ENCODE measurements at regions not wholly inside any gene's neighbourhood (a gene's known extent, or its start where the extent isn't known, plus 50 kb on each side); places are given as distances from the start of the nearest gene placed in this dataset.
A peak's percentile ranks its signal among the peaks of the same experiment; 100 is the strongest.
"Not testable (repeated sequence)": the region's sequence is repeated elsewhere in the genome, so short reads cannot be mapped to it uniquely, and the experiment has no call there.

DNA sequence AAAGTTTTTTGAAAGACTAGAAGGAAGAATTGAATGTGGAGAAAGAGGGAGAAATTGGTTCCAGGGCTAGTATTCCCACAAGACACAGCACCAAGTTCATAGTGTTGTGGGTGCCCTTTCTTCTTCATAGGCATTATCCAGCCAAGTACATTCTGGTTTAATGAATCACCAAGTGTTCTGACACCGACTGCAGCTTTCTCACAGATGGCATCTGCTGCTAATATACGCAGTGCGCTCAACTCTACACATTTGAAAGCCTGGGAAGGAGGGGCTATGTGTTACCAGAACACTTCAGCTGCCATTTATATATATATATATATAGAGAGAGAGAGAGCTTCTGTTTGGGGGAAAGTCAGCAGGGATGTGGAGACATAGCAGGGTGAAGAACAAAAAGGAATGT is 1168.4 kb downstream of the GATA3 start:
- DNase-seq (ENCODE audit: low read depth in 2 of 3, low spot score in 2 of 3): no peak

DNA sequence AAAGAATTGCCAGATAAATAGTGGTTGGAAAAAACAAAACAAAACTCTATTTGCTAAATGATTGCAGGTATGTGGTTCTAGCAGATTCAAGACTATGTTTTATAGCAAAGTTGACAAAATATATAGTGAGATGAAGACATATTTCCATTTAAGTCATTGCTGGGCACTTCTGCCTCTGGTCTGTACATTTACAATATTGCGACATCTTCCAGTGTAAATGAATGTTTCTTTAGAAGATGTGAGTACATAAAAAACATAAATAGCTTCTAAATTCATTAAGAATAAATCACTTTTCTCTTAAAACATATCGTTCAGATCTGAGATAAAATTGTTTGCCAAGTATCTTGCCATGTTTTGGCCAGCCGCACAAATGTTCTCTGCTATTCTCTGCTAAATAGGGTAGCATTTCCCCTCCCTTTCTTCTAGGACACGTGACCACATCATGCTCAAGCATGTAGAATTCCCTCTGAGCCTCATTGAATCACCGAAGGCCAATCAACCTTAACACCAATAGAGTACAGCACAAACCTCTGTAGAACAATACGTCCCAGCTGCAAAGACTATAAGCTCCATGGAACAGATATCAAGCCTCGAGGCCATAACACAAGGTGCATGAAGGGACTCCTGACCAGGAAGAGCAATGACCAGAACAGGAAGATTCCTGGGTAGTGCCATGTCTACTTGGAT is 1173.3 kb downstream of the GATA3 start:
- no peak for DNase-seq (ENCODE audit: low read depth in 2 of 3, low spot score in 2 of 3)

DNA sequence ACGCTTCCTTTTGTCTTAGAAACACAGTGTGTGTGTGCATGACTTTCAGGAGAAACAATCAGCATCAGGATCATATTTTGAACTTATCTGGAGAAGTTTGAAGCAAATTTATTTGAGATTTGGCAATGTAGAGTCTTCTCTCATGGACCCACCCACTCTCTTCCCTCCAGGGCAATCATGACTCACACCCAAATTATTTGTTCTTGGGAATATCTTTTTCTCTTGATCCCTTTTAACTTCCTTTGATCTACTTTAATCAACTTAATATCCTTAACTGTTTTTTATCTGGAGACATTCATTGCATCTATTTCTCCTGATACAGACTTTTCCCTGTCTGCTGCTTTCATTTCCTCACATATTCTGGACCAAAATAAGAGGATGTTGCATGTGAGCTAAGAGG is 1174.3 kb downstream of the GATA3 start:
- DNase-seq (ENCODE audit: low read depth in 2 of 3, low spot score in 2 of 3): no peak

DNA sequence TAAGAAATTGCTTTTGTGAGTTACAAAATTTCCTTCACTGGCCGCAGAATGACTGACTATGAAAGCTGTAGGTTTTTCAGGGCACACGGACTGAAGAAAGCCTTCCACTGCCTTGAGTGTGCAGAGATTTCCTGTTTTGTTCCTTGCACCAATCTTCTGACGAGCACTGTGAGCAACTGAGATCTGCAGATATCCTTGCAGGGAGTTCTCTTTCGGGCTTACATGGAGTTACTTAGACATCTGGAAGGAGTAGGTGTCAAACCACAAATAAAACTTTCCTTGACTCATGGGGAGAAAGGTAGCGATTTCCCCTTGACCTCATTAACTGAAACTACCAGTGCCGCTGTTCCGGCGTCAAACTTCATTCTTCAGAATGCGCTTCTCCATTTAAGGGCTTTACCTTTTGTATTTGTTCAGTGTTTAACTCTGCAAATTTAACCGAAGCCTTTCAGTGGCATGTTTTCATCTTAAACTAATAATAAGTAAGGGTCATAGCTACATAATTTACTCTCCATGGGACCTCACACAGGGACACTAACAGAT is 1175.3 kb downstream of the GATA3 start:
- no peak for DNase-seq (ENCODE audit: low read depth in 2 of 3, low spot score in 2 of 3)

DNA sequence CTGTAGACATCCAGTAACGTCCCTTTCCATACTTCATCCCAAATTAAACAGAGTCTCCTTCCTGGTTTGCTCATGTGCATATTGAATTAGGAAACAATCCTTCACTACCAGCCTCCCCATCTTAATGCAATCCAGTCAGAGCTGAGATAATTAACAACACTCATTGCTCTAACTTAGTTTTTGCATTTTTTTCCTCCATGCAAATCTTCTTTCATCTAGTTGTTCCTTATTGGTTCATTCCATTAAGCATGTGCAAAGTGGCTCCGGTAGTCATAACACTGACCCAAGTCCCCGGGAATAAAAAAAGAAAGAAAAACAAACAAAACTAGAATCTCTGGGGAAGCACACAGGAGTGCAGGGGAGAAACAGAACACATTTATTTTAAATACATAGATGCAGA is 1176.1 kb downstream of the GATA3 start:
- no peak for DNase-seq (ENCODE audit: low read depth in 2 of 3, low spot score in 2 of 3)

DNA sequence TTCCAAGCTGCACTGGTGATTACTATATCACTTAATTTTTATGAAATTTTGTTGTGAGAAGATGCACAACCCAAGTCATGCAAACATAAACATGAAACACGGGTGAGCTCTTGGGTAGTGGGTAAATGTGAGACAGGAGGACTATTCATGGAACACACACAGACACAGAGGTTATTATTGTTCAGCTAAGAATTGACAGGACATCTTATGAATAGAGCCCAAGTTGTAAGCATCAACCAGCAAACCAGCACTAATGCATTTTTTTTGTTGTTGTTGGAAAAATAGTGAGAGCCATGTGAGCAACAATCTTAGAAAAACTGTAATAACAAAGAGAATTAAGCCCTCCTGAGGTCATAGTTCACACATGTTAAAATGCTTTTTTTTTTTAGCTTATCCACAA is 1179.7 kb downstream of the GATA3 start:
- DNase-seq (ENCODE audit: low read depth in 2 of 3, low spot score in 2 of 3): no peak

DNA sequence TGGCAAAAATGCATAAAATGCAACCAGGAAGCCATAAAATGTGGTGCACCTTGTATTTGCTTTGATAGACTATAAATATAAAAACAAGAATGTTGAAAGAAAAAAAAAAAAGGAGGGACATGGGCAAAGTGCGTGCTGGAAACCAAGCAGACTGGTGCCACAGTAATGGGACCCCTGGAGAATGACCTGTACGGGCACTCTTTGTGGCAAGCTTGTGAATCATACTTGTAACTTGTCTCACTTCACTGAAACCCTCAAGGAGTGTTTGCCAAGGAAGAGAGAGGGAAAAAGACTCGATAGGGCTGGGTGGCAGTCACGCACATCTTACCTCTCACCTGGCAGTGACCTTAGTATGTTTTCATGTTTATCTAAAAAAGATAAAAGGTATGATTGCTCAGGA is 1183.6 kb downstream of the GATA3 start:
- DNase-seq (ENCODE audit: low read depth in 2 of 3, low spot score in 2 of 3): no peak

DNA sequence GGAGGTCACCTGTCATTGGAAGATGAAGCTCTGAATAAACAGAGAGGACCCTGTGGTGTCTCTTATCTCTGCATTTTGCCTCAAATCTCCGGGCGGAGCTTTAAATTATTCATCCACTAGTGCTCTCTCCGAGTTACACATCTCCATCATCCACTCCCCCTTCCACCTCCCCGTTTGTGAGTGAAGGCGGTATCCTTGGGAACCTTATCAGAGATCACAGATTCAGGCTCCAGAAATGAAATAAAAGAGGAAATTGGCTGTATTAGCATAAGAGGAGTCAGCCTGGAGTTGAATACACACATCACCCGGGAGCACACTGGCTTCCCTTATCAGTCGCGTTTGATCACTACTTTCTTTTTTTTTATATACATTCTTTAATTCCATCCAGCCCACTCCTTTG is 1184.8 kb downstream of the GATA3 start:
- peak in 1 of 3 donors; percentile 53 for DNase-seq (ENCODE audit: low read depth in 2 of 3, low spot score in 2 of 3)

DNA sequence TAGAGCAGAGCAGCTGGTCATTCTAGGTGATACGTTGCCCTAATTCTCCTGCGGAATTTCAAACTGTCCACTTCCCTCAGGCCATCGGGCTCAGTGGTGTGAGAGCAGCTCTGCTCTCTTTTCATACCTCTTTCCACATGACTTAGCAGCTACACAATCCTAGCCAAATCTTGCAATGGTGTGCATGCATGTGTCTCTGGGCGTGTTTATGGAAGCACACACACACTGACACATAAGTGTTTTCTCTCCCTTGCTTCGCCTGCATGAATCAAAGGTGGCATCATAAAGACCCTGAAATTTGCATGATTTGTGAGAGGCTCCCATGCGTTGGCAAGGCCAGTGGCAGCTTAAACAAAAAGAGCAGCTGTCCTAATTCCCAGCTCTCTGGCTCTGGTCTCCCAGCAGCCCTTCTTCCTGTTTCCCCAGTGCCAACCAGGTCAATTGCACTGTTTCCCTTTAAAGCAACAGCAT is 1189.5 kb downstream of the GATA3 start:
- no peak for DNase-seq (ENCODE audit: low read depth in 2 of 3, low spot score in 2 of 3)

DNA sequence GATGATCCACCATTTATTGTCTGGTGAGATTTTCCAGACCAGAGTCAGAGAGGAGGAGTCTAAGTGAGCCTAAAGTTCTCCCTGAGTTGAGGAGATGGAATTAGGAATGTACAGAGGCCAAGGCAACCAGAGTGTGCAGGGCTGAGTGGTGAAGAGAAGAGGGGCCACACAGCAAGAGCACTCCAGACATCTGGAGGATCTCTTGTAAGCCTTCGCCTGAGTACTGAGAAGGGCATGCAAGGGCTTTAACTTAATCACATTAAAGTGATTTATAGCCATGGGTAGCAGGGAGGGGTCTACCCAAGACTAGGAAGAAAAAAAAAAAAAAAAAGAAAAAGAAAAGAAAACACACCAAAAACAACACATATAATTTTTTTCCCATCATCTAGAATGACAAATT is 1190.4 kb downstream of the GATA3 start:
- DNase-seq (ENCODE audit: low read depth in 2 of 3, low spot score in 2 of 3): no peak

DNA sequence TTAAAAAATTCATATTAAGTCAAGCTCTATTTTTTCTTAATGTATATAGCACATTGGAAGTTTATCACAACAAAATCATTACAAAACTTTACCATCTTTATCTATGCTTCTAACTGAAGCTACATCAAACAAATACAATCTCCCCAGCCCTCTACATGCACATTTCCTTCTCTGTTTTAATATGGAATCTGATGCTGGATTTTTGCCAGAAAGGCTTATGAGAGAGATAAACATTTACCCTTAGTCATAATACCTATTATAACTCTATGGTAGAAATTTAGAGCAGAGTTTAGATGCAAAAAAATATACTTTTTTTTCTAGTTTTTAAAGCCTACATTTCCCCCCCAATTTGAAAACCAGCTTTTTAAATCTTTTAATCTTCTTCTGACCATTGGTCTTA is 1198.6 kb downstream of the GATA3 start:
- DNase-seq (ENCODE audit: low read depth in 2 of 3, low spot score in 2 of 3): peak in 2 of 3 donors; percentile 5 to 62

DNA sequence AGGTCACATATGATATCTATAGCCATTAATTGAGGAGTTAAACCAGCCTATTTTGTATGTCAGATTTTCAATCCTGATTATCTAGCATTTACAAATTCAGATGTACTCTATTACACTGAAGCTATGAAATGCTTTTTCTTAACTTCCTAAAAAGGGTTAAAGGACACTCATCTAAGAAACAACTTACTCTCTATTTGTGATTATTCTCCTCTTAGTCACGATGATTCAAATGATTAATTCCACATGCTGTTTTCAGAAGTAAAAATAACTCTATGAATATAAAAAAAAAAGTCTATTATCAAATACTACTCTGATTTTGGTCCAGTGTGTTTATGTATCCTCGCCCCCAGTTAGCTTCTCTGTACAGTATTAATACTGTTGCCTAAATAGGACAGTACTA is 1199.9 kb downstream of the GATA3 start:
- no peak for DNase-seq (ENCODE audit: low read depth in 2 of 3, low spot score in 2 of 3)

DNA sequence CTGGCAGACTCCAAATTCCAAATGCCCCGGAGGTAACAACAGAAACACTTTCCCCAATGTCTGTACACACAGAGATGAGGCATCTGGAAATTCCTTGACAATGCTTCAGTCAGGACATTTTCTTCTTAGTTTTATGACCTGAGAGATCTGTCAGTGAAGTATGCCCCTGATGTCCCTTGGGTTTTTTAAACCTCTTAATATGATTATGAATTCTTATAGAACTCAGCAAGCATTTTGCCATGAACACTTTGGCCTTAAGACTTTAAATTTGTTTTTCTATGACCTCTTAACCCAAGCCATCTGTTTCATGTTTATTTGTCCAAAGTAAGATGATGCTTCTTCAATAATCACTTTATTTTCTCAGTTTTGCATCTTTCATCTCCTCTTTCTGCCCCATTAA is 1206.2 kb downstream of the GATA3 start:
- DNase-seq (ENCODE audit: low read depth in 2 of 3, low spot score in 2 of 3): no peak

DNA sequence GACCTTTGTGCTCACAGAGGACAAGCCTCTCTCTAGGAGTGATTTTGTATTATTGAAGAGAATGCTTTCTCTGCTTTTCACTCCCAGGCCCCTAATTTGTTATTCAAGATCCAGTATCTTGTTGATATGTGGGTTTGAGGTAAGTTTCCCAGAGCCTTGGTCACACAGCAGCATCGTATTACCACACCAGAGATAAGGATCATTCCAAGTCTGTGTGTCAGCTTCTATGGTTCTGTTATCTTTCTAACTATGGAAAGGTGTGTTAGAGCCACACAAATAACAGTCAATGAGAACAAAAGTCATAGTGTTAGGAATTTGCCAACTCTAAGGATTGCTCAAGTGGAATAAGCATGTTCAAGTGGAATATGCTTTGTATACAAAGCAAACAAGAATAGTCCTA is 1208.3 kb downstream of the GATA3 start:
- no peak for DNase-seq (ENCODE audit: low read depth in 2 of 3, low spot score in 2 of 3)

DNA sequence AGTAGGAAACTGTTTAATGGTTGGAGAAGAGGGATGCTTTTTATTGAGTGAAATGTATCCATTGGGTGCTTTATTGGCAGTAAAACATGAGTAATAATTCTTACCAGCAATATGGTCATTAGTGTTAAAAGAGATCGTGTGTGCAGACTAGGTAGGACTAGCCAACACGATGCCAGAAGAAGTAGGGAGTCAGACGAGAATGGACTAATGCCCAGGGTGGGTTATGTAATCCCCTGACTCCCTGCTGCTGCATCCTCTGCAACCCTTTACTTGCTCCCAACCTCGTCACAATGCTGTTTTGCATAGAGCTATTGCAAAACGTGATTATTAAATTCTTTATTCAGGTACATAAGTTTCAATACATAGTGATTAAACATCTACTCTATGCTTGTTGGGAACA is 1213.7 kb downstream of the GATA3 start:
- no peak for DNase-seq (ENCODE audit: low read depth in 2 of 3, low spot score in 2 of 3)

DNA sequence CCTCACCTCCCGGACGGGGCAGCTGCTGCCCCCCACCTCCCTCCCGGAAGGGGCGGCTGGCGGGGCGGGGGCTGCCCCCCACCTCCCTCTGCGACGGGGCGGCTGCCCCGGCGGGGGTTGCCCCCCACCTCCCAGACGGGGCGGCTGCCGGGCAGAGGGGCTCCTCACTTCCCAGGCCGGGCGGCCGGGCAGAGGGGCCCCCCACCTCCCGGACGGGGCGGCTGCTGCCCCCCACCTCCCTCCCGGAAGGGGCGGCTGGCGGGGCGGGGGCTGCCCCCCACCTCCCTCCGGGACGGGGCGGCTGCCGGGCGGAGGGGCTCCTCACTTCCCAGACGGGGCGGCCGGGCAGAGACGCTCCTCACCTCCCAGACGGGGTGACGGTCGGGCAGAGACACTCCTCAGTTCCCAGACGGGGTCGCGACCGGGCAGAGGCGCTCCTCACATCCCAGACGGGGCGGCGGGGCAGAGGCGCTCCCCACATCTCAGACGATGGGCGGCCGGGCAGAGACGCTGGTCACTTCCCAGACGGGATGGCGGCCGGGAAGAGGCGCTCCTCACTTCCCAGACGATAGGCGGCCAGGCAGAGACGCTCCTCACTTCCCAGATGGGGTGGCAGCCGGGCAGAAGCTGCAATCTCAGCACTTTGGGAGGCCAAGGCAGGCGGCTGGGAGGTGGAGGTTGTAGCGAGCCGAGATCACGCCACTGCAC is 1218.8 kb downstream of the GATA3 start:
- not testable (repeated sequence) for DNase-seq (ENCODE audit: low read depth in 2 of 3, low spot score in 2 of 3)

DNA sequence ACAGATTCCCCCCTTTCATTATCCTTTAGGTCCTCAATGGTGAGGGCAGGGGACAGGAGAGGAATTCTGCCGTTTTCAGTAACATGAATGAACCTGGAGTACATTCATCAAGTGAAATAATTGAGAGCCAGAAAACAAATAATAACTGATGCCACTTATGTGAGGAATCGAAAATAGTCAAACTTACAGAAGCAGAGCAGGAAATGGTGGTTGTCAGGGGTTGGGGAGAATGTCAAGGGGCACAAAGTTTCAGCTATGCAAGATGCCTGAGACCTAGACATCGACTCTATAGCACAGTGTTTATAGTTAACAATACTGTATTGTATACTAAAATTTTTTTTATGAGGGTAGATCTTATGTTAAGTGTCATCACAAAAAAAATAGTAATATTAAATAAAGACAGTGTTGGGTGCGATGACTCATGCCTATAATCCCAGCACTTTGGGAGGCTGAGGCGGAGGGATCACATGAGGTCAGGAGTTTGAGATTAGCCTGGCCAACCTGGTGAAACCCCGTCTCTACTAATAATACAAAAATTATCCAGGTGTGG is 1219.8 kb downstream of the GATA3 start:
- DNase-seq (ENCODE audit: low read depth in 2 of 3, low spot score in 2 of 3): no peak

DNA sequence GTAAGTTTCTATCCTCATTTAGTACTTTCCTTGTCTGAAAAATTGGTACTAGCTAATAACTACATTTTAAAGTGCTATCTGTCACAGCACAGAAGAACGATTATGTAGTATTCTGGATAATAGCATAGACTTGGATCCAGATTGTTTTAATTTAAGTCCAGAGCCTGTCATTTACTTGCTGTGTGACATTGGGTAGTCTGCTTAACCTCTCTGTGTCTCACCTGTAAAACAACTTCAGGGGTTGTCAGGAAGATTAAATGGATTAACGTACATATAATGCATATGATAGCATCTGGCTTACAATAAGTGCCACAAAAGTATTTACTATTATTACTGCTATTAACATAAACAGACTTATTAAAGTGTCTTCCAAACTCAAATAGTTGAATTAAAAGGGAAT is 1221.4 kb downstream of the GATA3 start:
- no peak for DNase-seq (ENCODE audit: low read depth in 2 of 3, low spot score in 2 of 3)

DNA sequence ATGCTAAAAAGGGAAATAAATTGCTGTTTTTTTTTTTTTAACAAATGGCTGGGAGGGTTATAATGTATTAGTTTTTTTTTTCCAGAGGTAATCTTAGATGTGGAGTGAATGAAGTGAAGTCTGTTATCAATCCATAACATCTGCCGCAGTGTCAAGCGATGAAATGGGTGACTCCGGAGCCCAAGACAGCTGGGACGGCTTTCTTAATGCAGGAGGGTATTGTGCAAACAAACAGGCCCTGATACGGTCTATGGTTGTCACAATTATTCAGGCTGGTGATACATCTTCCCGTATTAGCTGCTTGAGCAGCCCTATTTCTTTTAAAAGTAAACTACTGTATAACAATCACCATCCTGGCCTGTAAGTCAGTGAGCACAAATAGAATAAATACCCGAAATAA is 1231.2 kb downstream of the GATA3 start:
- DNase-seq (ENCODE audit: low read depth in 2 of 3, low spot score in 2 of 3): peak in 1 of 3 donors; percentile 73

DNA sequence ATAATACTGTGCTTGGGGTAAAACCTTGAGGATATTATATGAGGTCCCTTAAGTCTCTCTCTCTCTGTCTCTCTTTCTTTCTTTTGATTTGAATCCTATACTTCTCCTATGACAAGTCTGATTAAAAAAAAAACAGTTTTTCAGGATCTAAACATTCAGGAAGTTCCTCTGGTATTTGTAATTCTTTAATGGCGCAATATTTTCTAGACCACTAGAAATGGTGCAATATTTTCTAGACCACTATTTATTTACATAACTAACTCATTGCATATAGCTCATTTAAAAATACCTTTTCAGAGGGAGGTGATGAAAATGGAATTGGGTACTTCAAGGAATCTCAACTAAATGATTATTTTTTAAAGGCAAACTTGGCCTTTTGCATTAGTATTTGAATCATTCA is 1235.3 kb downstream of the GATA3 start:
- no peak for DNase-seq (ENCODE audit: low read depth in 2 of 3, low spot score in 2 of 3)

DNA sequence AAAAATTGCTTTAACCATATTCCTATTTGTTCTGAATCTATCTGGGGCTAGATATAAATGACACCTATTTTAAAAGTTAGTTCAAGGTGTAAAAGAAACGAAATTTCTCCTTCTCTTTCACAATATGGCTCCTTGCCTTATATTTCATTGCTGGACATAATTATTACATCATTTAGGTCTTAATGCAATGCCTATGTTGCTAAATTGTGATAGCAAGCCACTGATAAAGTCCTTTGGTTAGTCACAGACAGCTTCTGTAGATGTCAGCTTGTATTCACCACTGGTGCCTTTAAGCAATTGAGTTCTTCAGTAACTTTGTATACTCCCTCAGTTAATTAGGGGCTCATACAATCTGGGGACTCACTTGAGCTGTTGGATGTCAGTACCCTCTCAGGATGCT is 1236.6 kb downstream of the GATA3 start:
- no peak for DNase-seq (ENCODE audit: low read depth in 2 of 3, low spot score in 2 of 3)

DNA sequence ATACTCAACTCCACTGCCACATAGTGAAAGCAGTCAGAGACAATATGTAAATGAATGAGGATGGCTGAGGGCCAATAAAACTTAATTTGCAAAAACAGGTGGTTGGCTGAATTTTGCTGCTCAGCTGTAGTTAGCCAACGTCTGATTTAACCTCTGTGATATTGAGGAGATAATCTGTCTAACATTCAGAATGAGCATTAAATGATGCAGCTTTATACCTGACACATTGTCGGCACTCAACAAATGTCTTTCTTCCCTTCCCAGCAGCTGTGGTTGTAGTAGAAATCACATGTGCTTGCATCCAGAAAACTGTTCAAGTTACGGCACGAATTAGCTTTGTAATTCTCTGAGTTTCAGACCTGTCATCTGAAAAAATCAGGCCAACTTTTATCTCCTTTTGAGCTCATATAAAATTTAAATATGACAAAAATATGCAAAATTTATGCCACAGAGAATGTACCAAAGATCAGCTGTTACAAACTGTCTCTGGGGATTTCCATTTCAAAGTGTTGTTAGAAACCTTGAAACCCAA is 1239.7 kb downstream of the GATA3 start:
- DNase-seq (ENCODE audit: low read depth in 2 of 3, low spot score in 2 of 3): peak in 1 of 3 donors; percentile 12

Measured in hematopoietic multipotent progenitor cell (in vitro differentiated cells).